A673 (cell line): ENCODE measurements at regions not wholly inside any gene's neighbourhood (a gene's known extent, or its start where the extent isn't known, plus 50 kb on each side); places are given as distances from the start of the nearest gene placed in this dataset.

Source experiments
- EZH2 ChIP-seq: fragments of 200-600 bp; sonication (generic); IDR thresholded peaks from 2 replicates; pipeline ENCODE4 v1.6.1; 2017; ENCODE audit warnings: borderline replicate concordance, low read depth, mild to moderate bottlenecking, mixed read lengths, antibody characterized with exemption, low read length; ENCODE audit not compliant: poor library complexity, severe bottlenecking
- TF ChIP-seq, protein P1 (sequence below): fragments of 300-800, 200-600 bp; sonication (generic); conservative IDR thresholded peaks from 2 replicates; pipeline ENCODE4 v1.5.1; 2017; ENCODE audit warnings: low read depth, mild to moderate bottlenecking, antibody characterized with exemption, low read length, moderate library complexity, mixed read lengths

- TF ChIP-seq, protein P1, sequence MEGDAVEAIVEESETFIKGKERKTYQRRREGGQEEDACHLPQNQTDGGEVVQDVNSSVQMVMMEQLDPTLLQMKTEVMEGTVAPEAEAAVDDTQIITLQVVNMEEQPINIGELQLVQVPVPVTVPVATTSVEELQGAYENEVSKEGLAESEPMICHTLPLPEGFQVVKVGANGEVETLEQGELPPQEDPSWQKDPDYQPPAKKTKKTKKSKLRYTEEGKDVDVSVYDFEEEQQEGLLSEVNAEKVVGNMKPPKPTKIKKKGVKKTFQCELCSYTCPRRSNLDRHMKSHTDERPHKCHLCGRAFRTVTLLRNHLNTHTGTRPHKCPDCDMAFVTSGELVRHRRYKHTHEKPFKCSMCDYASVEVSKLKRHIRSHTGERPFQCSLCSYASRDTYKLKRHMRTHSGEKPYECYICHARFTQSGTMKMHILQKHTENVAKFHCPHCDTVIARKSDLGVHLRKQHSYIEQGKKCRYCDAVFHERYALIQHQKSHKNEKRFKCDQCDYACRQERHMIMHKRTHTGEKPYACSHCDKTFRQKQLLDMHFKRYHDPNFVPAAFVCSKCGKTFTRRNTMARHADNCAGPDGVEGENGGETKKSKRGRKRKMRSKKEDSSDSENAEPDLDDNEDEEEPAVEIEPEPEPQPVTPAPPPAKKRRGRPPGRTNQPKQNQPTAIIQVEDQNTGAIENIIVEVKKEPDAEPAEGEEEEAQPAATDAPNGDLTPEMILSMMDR = no peak
- TF ChIP-seq EZH2 = no peak
Measured at GRCh38 chr5:2010940-2011339, 128.2 kb upstream of the IRX4 start.
